ENCODE measurements at regions not wholly inside any gene's neighbourhood (a gene's known extent, or its start where the extent isn't known, plus 50 kb on each side); places are given as distances from the start of the nearest gene placed in this dataset.

DNA sequence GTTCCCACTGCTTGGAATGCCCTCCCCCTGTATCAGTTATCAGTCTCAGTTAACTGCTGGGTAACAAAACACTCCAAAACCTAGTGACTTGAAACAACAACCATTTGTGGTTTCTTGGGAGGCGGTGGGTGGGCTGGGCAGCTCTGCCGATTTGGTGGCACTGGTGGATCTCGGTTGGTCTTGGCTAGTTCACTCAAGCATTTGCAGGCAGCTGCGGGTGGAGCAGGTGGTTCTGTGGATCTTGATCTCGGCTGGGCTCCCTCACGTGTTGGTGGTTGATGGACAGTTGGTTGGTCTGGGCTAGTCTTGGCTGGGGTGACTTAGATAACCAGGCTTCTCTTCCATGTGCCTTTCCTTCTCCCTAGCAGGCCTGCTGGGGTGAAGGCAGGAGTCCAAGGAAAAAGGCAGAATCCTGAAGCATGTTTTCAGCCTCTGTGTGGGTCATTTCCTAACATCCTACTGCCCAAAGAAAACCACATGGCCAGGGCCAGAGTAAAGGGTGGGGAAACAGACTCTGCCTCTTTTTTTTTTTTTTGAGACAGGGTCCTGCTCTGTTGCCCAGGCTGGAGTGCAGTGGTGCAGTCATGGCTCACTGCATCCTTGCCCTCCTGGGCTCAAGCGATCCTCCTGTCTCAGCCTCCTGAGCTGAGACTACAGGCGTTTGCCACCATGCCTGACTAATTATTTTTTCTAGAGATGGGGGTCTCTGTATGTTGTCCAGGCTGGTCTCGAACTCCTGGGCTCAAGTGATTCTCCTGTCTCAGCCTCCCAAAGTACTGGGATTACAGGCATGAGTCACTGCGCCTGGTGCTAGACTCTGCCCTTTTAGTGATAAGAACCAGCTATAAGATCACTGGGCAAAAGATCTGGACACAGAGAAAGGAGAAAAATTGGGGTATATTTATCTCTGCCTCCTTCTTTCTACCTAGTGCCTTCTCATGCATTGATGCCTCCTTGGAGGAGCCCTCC, 183.7 kb downstream of the RGS3 start:
- DNase-seq: no peak

DNA sequence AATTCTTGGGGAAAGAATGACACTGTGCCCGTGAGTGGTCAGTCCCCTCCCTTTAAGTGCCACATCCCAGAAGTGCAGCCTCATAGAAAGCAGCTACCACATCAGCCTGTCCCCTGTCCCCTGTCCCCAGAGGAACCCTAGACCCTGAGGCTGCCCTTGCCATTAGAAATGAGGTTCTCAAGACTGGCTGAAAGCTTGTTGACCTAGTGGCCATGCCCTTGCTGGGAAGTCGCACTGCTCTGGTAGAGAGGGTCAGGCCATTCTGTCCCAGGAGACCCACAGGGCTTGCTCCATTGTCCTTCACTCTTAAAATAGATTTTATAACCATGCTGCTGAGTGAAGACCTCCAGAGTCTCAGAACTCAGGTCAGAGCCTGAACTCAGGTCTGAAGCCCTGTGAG, 184.5 kb downstream of the RGS3 start:
- no peak for DNase-seq

DNA sequence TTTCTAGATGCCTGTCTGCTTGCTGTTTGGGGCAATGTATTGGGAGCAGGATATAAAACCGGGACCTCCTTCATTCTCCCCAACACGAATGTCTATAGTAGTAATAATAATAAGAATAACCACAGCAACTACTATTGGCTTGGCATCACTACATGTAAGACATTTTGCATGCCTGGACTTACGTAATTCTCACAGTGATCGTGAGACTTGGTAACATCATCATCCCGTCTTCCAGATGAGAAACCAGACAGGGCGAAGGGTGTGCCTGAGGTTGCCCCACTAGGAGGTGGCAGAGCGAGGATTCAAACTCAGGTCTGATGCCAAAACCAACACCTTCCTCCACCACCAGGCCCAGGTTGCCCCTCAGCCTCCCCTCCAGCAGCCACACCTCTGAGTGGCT, 185.1 kb downstream of the RGS3 start:
- DNase-seq: no peak

DNA sequence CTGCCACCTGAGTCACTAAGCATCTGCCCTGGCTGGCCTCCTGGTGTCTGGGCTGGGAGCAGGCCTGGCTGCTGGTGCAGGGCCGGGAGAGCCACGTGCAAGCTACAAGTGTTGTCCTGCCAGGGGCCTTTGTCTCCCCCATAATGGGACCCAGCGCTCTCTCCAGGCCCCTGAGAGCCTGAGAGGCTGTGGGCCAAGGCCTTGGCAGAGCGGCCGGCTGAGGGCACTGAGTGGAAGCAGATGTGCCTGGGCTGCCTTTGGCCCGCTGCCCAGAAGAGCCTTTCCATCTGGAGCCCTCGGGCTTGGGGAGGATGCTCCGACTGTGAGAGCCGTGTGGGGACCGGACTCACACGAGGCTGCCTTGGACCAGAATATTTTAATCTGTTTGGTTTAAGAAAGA, 185.5 kb downstream of the RGS3 start:
- peak; percentile 82 for DNase-seq

DNA sequence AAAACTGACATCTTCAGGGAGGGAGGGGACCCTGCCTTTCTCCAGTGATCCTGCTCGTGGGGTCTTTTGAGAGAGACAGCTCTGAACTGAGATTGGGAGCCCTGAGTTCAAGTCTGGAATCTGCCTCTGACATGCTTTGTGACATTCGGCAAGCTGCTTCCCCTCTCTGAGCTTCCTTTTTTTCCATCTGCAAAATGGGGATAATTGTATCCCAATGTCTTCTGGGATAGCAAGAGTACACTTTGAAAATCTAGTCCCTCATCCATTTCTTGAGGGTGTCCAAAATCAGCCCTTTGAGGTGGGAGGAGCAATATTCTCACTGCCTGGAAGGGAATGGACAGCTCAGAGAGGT, 186.3 kb downstream of the RGS3 start:
- no peak for DNase-seq

DNA sequence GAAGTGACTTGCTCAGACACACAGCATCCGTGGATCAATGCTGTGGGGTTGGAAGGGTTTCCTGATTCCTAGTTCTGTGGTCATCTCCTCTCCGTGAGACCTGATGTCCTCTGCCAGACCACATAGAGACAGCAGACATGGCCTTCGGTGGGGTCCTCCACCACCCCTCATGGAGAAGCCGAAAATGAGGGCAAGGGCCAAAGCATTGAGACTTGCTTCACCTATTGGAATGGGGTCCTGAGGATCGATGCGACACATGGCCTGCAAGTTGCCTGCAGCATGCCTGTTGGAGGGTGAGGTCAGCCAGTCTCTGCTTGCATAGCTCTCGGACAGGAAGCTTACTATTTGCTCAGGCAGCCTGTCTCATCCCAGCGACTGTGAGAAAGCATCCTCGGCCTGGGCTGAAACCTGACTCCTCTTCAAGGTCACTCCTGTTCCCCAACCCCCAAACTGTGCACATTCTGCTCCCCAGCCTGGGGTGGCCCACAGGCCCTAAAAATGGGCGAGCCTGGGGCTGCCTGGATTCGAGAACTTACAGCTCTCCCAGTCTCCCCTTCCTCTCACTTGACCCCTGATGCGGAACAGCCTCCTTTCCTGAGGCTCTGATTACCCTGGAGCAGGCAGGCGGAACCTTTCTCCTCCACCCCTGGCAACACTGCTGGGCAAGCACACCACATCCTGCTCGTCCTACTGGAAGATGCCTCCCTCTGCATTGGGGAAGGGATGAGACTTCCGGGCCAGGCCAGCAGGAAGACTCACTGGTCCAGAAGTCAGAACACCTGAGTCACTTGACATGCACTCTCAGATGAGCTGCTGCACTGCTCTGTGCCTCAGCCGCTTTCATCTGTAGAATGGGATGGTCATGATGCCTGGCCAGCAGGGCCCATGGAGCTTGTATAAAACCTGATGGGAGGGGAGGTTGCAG, 186.9 kb downstream of the RGS3 start:
- DNase-seq: peak; percentile 48

DNA sequence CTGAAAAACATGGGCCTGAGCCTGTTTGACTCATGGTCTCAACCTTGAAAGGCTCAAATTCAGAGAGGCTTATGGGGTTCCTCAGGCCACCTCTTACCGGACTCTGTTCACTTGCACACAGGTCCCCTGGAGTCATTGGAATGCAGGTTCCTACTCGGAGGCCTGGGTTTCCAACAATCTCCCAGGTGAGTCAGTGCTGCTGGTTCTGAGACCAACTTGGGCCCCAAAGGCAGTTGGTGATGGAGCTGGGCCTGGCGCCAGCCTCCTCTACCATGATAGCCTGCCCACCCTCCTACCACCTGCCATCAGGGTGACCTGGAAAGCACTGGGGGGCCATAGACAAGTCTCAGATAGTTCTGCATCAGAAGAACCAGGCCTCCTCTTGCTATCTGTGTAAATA, 188.4 kb downstream of the RGS3 start:
- DNase-seq: no peak

DNA sequence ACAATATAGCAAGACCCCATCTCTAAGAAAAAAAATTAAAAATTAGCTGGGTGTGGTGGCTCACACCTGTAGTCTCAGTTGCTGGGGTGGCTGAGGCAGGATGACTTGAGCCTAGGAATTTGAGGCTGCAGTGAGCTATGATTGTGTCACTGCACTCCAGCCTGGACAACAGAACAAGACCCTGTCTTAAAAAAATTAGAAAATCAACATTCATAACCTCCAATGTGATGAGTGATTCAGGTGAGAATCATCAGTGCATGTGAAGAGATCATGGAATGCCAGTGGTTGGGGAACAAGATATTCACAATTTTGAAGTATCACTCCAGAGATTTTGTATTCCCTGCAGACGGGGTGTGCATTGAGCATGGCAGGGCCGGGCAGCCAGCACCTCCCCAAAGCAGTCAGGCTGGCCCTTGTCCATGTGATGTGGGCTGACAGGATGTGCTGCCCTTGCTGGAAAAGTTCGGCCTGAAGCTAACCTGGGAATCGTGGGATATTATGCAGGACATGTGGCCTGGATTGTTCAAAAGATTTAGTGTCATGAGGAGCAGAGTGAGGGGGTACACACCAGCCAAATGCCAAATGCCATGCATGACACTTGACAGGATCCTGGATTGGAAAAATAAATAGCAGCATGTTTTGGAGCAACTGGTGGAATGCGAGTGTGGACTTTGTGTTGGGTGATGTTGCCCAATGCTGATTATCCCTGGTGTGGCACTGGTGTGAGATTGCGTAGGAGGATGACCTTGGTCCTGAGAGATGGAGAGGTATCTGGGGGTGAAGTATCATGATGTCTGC, 189.0 kb downstream of the RGS3 start:
- no peak for DNase-seq

DNA sequence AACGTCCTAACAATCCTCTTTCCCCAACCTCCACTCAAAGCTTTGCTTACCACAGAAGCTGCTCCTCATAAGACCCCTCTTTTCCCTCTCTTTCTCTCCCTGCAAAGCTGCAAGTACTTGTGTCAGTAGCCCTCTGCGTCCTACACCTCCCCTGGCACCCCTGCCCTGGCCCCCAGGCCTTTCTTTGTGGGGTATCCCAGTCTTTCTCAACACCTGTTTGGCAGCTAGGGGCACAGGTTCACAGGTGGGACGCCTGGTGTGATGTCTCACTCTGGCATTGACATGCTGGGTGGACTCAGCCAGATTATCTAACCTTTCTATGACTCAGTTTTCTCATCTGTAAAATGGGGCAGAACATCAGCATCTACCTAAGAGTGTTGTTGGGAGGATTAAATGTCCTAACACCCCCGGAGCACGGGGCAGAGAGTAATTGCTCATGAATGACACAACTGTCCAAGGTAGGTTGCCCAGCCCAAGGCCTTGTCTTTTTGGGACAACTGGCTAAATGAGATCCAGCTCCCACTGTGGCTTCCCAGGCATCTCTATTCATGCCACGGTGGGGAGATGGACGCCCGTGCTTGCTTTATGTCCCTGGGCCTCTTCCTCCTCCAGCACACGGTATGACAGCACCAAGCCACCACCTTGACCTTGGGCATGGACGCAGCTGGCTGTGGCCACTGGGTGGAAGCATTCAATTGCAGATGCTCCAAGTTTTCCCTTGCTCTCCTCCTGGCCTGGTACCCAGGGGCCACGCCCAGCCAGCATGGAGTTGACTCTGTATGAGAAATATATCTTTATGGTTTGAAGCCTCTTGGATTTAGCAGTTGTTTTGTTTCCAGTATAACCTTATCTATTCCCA, 190.4 kb downstream of the RGS3 start:
- DNase-seq: no peak

DNA sequence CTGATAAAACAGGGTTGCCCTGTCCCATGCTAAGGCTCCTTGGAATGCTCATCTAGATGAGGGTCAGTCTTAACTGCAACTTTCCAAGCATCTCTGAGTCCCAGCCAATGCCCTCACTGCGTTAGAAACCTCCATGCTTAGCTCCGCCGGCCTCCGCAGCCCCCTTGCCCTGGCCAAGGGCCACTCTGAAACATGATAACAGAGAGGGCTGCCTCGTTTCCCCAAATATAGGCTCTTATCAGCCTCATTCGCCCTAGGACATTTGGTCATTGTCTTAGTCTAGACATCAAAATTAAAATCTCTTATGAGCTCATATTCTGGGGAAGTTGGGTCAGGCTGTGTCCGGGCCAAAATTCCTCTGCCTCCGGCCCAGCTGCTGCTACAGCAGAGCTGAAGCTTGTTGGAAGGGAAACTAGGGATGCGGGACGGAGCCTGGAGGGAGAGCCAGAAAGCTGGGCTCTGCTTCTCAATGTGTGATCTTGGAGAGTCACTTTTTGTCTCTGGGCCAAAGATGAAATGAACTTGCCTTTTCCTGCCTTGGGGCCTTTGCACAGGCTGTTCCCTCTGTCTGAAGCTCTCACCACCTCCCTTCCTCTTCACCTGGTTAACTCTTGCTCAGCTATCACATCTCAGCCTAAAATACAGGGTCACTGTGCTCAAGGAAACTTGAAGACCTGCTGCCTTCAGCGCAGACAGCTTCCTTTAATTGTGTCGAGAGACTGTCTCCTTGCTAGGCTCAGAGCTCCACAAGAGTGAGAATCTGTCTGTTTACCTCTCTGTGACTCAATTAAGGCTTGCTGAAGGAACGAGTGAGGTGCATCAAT, 191.3 kb downstream of the RGS3 start:
- no peak for DNase-seq

DNA sequence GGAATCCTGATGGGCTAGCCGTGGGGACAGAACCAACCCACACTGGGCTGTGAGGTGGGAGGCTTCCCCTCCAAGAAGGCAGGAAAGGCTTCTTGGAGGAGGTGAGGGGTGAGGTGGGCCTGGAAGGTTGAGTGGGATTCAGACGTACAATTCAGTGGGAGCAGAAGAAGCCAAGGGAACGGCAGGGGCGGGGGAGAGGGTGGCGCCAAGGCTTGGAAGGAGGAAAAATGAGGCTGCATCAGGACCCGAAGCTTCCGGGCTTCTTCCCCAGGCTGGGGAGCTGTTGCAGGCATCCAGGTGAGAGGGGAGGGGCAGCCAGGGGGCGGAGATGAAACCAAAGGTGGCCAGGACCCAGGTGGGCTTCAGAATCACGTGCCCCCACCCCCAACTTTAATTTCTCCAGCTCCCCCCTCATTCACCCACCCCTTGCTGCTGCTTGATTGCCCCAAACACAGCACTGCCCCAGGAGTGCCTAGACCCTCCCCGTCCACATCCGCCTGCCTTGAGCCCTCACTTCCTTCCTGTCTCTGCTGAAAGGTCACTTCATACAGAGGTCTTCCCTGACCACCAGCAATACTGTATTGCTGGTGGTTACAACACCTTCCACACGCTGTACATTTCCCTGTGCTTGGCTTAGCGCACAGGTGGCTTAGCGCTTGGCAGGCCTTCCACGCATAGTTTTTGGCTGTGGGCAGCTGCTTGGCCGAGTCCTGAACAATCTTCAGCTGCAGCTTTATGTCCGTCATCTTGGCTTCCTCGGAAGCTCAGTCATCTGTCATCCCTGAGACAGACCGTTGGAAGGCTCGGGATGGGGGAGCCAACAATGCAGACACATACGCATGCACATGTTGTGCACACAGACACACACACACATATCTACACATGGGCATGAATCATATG, 193.5 kb downstream of the RGS3 start:
- DNase-seq: no peak

DNA sequence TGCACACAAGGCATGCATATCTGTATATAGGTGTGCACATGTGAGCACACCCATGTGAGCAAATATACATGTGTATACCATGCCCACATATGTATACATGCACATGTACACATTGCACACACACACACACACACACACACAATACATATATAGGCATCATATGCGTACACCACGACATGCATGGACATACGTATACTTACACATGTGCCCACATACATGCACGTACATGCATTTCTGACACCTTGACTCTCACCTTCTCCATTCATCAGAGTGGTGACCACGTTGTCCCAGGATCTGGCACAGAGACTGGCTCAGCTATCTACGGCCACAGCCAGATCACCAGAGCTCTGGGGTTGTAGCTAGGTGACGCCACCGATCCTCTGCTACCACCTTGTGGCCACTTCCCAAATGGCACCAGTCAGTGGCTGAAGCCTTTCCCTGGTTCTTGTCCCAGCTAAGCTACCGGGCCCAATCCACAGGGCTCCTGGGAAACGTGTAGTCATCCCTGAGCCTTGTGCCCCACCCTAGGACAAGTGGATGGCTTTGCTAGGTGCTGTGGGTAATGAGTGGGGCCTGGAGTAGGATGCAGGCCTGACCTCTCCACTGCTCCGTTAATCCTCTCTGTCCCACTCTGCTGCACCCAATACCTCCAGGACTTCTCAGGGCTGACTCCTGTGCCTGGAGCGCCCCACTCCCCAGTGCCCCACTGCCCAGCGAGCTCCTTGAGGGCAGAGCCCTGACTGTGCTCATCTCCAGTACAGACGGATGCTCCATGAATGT, 194.4 kb downstream of the RGS3 start:
- DNase-seq: peak; percentile 79

DNA sequence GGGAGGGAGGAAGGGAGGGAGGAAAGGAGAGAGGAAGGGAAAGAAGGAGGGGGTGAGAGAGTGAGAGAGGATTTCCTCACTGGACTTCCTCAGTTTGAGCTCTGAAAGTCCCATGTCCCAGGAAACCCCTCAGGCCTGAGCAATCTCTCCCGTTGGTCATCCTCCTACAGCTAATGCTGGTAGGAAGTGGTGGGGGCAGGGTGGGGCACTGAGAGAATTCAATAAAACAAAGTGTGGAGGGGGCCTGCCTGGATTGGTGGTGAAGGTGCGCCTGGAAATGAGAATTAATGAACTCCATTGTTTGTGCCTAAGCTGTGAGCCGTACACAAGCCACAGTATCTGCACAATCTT, 195.0 kb downstream of the RGS3 start:
- DNase-seq: no peak

DNA sequence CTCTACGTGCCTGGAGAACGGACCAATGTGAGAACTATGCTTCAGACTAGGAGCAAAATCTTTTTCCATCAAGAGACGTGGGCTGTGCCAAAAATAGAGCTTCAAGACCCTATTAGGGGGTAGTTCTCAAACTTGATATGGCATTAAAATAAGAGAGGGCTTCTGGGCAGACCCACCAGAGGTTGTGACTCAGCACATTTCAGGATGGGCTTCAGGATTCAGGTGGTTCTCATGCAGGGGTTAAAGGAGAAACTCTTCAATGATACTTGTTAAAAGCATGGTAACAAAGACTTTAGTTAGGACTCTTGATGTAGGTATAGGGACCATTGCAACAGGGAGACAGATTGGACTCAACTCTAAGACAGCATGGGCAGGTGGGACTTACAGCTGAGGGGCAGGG, 195.5 kb downstream of the RGS3 start:
- DNase-seq: no peak

DNA sequence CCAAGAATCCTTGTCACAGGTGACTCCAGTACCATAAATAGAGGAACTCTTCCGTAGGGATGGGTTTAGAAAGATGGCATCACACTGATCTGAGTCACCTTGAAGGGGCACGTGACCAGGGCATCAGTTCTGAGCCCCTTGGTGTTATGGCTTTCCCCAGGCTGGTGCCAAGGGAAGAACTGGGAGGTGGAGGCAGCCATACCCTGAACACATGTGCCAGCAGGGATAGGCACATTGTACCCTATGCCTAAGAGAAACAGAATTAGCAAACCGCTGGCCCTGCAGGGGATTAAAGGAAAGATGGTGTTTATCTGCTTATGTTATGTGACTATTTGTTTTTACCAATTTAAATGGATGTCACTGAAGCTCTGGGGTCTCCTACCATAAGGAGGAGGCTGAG, 196.2 kb downstream of the RGS3 start:
- no peak for DNase-seq

DNA sequence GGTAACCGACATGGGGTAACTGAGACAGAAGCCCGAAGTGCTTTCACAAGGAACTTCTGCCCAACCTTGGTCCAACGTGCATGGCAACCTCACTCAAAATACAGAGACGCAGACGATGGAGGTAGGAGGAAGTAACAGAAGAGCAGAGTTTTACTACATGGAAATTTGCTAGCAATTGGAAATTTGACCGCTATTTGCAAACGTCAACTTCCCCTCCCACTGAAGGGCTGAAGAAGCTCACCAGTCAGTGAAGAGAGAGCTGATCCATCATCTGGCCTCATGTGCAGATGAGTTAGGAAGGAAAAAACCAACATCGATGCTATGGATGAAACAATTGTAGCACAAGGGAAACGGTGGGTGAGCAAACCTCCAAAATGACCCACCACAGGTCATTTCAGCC, 196.7 kb downstream of the RGS3 start:
- DNase-seq: no peak

DNA sequence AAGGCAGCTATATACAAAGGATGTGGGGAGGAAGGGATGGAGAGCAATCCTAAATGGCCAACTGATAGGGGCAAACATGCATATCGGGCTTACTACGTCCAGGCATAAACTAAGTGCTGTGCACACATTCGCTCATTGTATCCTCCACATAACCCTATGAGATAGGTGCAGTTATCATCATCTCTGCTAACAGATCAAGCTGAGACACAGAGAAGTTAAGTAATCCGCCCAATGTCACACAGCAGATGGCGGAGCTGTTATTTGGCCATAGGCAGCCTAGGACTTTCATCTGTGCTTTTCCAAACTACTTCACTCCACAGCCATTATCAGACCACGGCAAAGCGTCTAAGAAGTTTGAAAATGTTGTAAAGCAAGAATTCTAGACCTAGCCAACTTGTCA, 197.5 kb downstream of the RGS3 start:
- DNase-seq: no peak

DNA sequence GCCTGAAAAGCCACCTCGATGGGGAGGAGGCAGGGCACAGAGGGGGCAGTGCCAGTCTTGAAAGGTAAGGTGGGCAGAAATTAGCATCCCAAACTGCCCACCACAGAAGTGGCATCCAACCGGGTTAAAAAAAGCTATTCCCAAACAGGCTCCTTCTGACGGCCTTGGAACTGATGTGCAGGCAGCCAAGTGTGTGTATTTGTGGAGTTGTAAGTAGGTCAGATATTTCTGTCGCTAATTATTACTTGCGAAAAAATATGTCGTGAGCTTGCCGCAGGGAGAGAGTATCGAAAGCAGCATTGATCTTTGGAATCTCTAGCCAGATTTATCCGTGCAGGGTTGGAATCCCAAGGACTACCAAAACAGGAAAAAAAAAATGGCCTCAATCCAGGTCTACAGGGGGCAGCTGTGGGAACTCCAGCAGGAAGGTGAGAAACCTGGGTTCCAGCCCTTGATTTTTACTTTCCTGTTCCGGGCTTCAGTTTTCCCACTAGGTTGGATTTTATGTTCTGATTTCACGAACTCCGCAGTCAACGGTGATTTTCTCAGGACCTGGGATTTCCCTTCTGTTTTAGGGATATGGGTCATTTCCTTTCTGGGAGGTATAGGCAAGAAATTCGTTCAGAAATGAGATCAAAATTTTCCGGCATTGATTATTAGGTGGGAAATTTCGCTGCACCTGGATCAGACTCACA, 200.8 kb downstream of the RGS3 start:
- DNase-seq: no peak

DNA sequence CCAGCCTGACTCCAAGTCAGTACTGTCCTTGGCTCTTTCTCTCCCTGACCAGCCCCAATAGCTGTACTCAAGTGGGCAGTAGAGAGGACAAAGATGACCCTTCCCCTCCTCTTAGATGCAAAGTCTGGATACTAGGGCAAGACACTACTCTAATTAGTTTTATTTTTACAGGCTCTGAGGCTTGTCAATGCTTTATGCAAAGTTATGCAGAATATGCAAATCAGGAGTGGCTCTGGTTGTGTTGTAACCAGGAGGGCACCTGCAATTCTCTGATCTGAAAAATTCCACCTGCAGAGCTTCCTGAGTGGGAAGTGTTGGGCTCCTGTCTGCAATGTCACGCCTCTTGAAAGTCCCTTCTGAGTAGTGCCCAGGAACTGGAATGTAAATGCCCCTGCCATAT, 201.5 kb downstream of the RGS3 start:
- DNase-seq: no peak

Data from NCI-H345 (cell line).